ENCODE measurements at regions not wholly inside any gene's neighbourhood (a gene's known extent, or its start where the extent isn't known, plus 50 kb on each side); places are given as distances from the start of the nearest gene placed in this dataset.

DNA sequence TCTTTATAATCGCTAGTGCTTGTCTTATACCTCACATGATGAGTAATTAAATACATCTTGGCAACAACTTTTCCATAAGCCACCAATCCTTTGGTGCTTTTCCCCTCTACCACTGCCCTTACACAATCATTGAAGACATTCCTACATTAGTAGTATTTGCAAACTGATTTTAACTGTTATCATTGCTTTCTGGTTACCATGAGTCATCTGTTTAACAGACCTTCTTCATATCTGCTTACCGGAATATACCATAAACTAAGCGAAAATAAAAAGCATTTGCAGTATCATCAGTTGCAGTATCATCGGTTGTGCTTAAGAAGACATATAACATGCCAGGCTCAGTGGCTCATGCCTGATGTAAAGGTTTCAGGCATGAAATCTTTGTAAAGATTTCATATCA is 54.8 kb upstream of the PLEKHA5 start:
- TF ChIP-seq TAF1 (conservative IDR thresholded peaks at IDR 0.05) = no peak
- TF ChIP-seq, protein P1, sequence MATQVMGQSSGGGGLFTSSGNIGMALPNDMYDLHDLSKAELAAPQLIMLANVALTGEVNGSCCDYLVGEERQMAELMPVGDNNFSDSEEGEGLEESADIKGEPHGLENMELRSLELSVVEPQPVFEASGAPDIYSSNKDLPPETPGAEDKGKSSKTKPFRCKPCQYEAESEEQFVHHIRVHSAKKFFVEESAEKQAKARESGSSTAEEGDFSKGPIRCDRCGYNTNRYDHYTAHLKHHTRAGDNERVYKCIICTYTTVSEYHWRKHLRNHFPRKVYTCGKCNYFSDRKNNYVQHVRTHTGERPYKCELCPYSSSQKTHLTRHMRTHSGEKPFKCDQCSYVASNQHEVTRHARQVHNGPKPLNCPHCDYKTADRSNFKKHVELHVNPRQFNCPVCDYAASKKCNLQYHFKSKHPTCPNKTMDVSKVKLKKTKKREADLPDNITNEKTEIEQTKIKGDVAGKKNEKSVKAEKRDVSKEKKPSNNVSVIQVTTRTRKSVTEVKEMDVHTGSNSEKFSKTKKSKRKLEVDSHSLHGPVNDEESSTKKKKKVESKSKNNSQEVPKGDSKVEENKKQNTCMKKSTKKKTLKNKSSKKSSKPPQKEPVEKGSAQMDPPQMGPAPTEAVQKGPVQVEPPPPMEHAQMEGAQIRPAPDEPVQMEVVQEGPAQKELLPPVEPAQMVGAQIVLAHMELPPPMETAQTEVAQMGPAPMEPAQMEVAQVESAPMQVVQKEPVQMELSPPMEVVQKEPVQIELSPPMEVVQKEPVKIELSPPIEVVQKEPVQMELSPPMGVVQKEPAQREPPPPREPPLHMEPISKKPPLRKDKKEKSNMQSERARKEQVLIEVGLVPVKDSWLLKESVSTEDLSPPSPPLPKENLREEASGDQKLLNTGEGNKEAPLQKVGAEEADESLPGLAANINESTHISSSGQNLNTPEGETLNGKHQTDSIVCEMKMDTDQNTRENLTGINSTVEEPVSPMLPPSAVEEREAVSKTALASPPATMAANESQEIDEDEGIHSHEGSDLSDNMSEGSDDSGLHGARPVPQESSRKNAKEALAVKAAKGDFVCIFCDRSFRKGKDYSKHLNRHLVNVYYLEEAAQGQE (IDR thresholded peaks at IDR 0.05) = no peak
- TF ChIP-seq, protein P2, sequence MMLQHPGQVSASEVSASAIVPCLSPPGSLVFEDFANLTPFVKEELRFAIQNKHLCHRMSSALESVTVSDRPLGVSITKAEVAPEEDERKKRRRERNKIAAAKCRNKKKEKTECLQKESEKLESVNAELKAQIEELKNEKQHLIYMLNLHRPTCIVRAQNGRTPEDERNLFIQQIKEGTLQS (IDR thresholded peaks at IDR 0.05) = no peak
- TF ChIP-seq, protein P3, sequence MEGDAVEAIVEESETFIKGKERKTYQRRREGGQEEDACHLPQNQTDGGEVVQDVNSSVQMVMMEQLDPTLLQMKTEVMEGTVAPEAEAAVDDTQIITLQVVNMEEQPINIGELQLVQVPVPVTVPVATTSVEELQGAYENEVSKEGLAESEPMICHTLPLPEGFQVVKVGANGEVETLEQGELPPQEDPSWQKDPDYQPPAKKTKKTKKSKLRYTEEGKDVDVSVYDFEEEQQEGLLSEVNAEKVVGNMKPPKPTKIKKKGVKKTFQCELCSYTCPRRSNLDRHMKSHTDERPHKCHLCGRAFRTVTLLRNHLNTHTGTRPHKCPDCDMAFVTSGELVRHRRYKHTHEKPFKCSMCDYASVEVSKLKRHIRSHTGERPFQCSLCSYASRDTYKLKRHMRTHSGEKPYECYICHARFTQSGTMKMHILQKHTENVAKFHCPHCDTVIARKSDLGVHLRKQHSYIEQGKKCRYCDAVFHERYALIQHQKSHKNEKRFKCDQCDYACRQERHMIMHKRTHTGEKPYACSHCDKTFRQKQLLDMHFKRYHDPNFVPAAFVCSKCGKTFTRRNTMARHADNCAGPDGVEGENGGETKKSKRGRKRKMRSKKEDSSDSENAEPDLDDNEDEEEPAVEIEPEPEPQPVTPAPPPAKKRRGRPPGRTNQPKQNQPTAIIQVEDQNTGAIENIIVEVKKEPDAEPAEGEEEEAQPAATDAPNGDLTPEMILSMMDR (IDR thresholded peaks at IDR 0.05; ENCODE audit: low read depth, low read length, missing input control) = no peak
- no peak for TF ChIP-seq JUND (IDR thresholded peaks at IDR 0.05)
- no peak for TF ChIP-seq GABPA (IDR thresholded peaks at IDR 0.05 in 1 of 2, conservative IDR thresholded peaks at IDR 0.05 in 1 of 2)
- TF ChIP-seq SP1 (IDR thresholded peaks at IDR 0.05) = no peak
- no peak for TF ChIP-seq RAD21 (IDR thresholded peaks at IDR 0.05)

Data from liver (tissue), 3 donors.